GM21367 (cell line): ENCODE measurements at regions not wholly inside any gene's neighbourhood (a gene's known extent, or its start where the extent isn't known, plus 50 kb on each side); places are given as distances from the start of the nearest gene placed in this dataset.

Experiments
- ATAC-seq: cut with Tn5 transposase; IDR thresholded peaks from one replicate; pipeline ENCODE4 v1.9.1; 2021; ENCODE audit not compliant: unreplicated experiment

- ATAC-seq, result no peak
Observed at GRCh38 chr10:3692387-3692999, 92.5 kb downstream of the KLF6 start.

- no peak for ATAC-seq
Observed at GRCh38 chr10:3691482-3691881, 93.5 kb downstream of the KLF6 start.

GRCh38 chr10:3689871-3690510 lies 95.0 kb downstream of the KLF6 start:
- no peak for ATAC-seq

GRCh38 chr10:3687510-3688081 lies 97.4 kb downstream of the KLF6 start:
- no peak for ATAC-seq

- no peak for ATAC-seq
Observed at GRCh38 chr10:3685384-3685783, 99.6 kb downstream of the KLF6 start.

- ATAC-seq, result no peak
Observed at GRCh38 chr10:3684891-3685290, 100.1 kb downstream of the KLF6 start.

- no peak for ATAC-seq
Observed at GRCh38 chr10:3683560-3683959, 101.4 kb downstream of the KLF6 start.

GRCh38 chr10:3682745-3683144 lies 102.3 kb downstream of the KLF6 start:
- ATAC-seq, result no peak

- no peak for ATAC-seq
Observed at GRCh38 chr10:3681642-3682554, 103.1 kb downstream of the KLF6 start.

GRCh38 chr10:3679950-3680629 lies 104.9 kb downstream of the KLF6 start:
- ATAC-seq, result no peak

GRCh38 chr10:3678629-3679227 lies 106.3 kb downstream of the KLF6 start:
- ATAC-seq, result no peak

GRCh38 chr10:3676564-3676963 lies 108.4 kb downstream of the KLF6 start:
- ATAC-seq, result no peak

- ATAC-seq, result no peak
Observed at GRCh38 chr10:3672220-3672619, 112.8 kb downstream of the KLF6 start.

GRCh38 chr10:3671386-3671955 lies 113.5 kb downstream of the KLF6 start:
- no peak for ATAC-seq

- ATAC-seq, result no peak
Observed at GRCh38 chr10:3668966-3669330, 116.1 kb downstream of the KLF6 start.

GRCh38 chr10:3668276-3668965 lies 116.6 kb downstream of the KLF6 start:
- ATAC-seq, result no peak

- no peak for ATAC-seq
Observed at GRCh38 chr10:3666525-3667302, 118.3 kb downstream of the KLF6 start.

- ATAC-seq, result no peak
Observed at GRCh38 chr10:3665316-3665908, 119.6 kb downstream of the KLF6 start.

- ATAC-seq, result no peak
Observed at GRCh38 chr10:3662775-3663174, 122.2 kb downstream of the KLF6 start.
